ENCODE measurements at regions not wholly inside any gene's neighbourhood (a gene's known extent, or its start where the extent isn't known, plus 50 kb on each side); places are given as distances from the start of the nearest gene placed in this dataset.

DNA sequence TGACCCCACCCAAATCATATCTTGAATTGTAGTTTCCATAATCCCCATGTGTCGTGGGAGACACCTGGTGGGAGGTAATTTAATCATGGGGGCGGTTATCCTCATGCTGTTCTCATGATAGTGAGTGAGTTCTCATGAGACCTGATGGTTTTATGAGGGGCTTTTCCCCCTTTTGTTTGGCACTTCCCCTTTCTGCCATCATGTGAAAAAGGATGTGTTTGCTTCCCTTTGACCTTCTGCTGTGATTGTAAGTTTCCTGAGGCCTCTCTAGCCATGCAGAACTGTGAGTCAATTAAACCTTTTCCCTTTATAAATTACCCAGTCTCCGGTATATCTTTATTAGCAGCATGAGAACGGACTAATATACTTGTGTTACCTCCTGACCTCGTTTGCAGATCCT is 156.6 kb upstream of the MTNR1B start:
- Histone ChIP-seq H2AFZ (ENCODE audit: low read length) (no peak overlapping the region), H3K4me1 (ENCODE audit: control insufficient read depth, extremely low read depth, insufficient read depth, low read length) (no peaks in the 10 kb centered on the region), H3K9me3 (ENCODE audit: control insufficient read depth, insufficient read depth, low read depth, low read length) (no peaks in the 10 kb centered on the region), H3K9ac (ENCODE audit: insufficient read depth, low read length) (no peak overlapping the region), H3K79me2 (ENCODE audit: control insufficient read depth, insufficient read depth, low read length) (no peaks in the 10 kb centered on the region), H4K20me1 (ENCODE audit: control insufficient read depth, extremely low read depth, insufficient read depth, low read length) (no peaks in the 10 kb centered on the region), H3K4me3 (replicated peaks in 1 of 4; ENCODE audit: control extremely low read depth in 1 of 4, insufficient read depth in 1 of 4, low read depth in 3 of 4, low read length in 4 of 4) (no peak overlapping the region), H3K36me3 (ENCODE audit: control insufficient read depth, insufficient read depth, low read length) (no peaks in the 10 kb centered on the region), H3K27ac (ENCODE audit: insufficient read depth, low read length) (no peak overlapping the region), H3K27me3 (ENCODE audit: control insufficient read depth, insufficient read depth, low read length) (no peaks in the 10 kb centered on the region), H3K4me2 (ENCODE audit: extremely low read depth, insufficient read depth, low read length) (no peak overlapping the region)
- no peak for TF ChIP-seq EZH2 (IDR thresholded peaks at IDR 0.05; ENCODE audit: low read length, missing control alignments)
- TF ChIP-seq, protein P1, sequence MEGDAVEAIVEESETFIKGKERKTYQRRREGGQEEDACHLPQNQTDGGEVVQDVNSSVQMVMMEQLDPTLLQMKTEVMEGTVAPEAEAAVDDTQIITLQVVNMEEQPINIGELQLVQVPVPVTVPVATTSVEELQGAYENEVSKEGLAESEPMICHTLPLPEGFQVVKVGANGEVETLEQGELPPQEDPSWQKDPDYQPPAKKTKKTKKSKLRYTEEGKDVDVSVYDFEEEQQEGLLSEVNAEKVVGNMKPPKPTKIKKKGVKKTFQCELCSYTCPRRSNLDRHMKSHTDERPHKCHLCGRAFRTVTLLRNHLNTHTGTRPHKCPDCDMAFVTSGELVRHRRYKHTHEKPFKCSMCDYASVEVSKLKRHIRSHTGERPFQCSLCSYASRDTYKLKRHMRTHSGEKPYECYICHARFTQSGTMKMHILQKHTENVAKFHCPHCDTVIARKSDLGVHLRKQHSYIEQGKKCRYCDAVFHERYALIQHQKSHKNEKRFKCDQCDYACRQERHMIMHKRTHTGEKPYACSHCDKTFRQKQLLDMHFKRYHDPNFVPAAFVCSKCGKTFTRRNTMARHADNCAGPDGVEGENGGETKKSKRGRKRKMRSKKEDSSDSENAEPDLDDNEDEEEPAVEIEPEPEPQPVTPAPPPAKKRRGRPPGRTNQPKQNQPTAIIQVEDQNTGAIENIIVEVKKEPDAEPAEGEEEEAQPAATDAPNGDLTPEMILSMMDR (conservative IDR thresholded peaks at IDR 0.05 in 1 of 2, IDR thresholded peaks at IDR 0.05 in 1 of 2; ENCODE audit: low read depth in 1 of 2, low read length in 2 of 2): no peak
- DNase-seq (ENCODE audit: low read depth in 2 of 2): no peak

DNA sequence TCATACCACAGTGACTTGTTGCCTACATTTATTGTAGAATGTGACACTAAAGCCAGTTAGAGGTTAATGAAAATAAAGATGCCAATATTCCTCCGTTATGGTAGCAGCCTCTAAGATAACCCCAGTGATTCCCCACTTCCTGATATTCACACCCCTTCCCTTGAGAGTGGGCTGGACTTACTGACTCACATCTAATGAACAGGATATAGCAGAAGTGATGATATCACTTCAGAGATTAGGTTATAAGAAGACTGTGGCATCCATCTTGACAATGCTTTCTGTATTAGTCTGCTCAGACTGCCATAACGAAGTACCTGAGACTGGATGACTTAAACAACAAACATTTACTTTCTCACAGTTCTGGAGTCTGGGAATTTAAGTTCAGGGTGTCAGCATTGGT is 149.6 kb upstream of the MTNR1B start:
- no peak overlapping the region for H3K4me3 ChIP-seq (replicated peaks in 1 of 4; ENCODE audit: control extremely low read depth in 1 of 4, insufficient read depth in 1 of 4, low read depth in 3 of 4, low read length in 4 of 4)
- no peak overlapping the region for H3K9ac ChIP-seq (ENCODE audit: insufficient read depth, low read length)
- H3K27ac ChIP-seq (ENCODE audit: insufficient read depth, low read length): no peak overlapping the region
- no peaks in the 10 kb centered on the region for H3K4me1 ChIP-seq (ENCODE audit: control insufficient read depth, extremely low read depth, insufficient read depth, low read length)
- TF ChIP-seq, protein P1 (conservative IDR thresholded peaks at IDR 0.05 in 1 of 2, IDR thresholded peaks at IDR 0.05 in 1 of 2; ENCODE audit: low read depth in 1 of 2, low read length in 2 of 2): no peak
- TF ChIP-seq EZH2 (IDR thresholded peaks at IDR 0.05; ENCODE audit: low read length, missing control alignments): no peak
- no peak overlapping the region for H3K4me2 ChIP-seq (ENCODE audit: extremely low read depth, insufficient read depth, low read length)
- peak in 1 of 2 donors; percentile 16 for DNase-seq (ENCODE audit: low read depth in 2 of 2)
- no peak overlapping the region for H2AFZ ChIP-seq (ENCODE audit: low read length)
- no peaks in the 10 kb centered on the region for H4K20me1 ChIP-seq (ENCODE audit: control insufficient read depth, extremely low read depth, insufficient read depth, low read length)
- H3K9me3 ChIP-seq (ENCODE audit: control insufficient read depth, insufficient read depth, low read depth, low read length): no peaks in the 10 kb centered on the region
- H3K27me3 ChIP-seq (ENCODE audit: control insufficient read depth, insufficient read depth, low read length): no peaks in the 10 kb centered on the region
- H3K36me3 ChIP-seq (ENCODE audit: control insufficient read depth, insufficient read depth, low read length): no peaks in the 10 kb centered on the region
- H3K79me2 ChIP-seq (ENCODE audit: control insufficient read depth, insufficient read depth, low read length): no peaks in the 10 kb centered on the region

DNA sequence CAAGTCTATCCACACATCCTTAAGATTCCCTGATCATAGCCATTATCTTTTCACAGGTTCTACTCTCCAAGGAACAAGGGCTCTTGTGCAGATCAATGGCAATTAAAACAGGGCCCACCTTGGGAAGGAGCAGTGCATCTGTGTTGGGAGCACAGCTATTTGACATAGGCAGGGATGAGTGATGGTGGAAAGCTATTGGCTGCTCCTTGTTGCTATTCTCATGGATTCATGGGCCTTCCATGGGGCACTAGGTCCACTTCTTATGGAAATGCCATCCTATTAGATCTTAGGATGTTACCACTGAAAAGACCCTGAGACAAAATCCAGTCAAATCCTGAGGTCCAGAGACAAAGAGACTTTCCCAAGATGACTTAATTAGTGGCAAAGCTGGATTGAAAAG is 148.6 kb upstream of the MTNR1B start:
- H4K20me1 ChIP-seq (ENCODE audit: control insufficient read depth, extremely low read depth, insufficient read depth, low read length): no peaks in the 10 kb centered on the region
- no peak overlapping the region for H3K4me3 ChIP-seq (replicated peaks in 1 of 4; ENCODE audit: control extremely low read depth in 1 of 4, insufficient read depth in 1 of 4, low read depth in 3 of 4, low read length in 4 of 4)
- no peaks in the 10 kb centered on the region for H3K79me2 ChIP-seq (ENCODE audit: control insufficient read depth, insufficient read depth, low read length)
- no peak overlapping the region for H3K4me2 ChIP-seq (ENCODE audit: extremely low read depth, insufficient read depth, low read length)
- no peaks in the 10 kb centered on the region for H3K9me3 ChIP-seq (ENCODE audit: control insufficient read depth, insufficient read depth, low read depth, low read length)
- no peaks in the 10 kb centered on the region for H3K27me3 ChIP-seq (ENCODE audit: control insufficient read depth, insufficient read depth, low read length)
- no peak overlapping the region for H2AFZ ChIP-seq (ENCODE audit: low read length)
- no peaks in the 10 kb centered on the region for H3K4me1 ChIP-seq (ENCODE audit: control insufficient read depth, extremely low read depth, insufficient read depth, low read length)
- TF ChIP-seq, protein P1 (conservative IDR thresholded peaks at IDR 0.05 in 1 of 2, IDR thresholded peaks at IDR 0.05 in 1 of 2; ENCODE audit: low read depth in 1 of 2, low read length in 2 of 2): no peak
- TF ChIP-seq EZH2 (IDR thresholded peaks at IDR 0.05; ENCODE audit: low read length, missing control alignments): no peak
- no peak for DNase-seq (ENCODE audit: low read depth in 2 of 2)
- H3K27ac ChIP-seq (ENCODE audit: insufficient read depth, low read length): no peak overlapping the region
- H3K36me3 ChIP-seq (ENCODE audit: control insufficient read depth, insufficient read depth, low read length): no peaks in the 10 kb centered on the region
- no peak overlapping the region for H3K9ac ChIP-seq (ENCODE audit: insufficient read depth, low read length)
